Natural killer cell (primary cell): ENCODE measurements at regions not wholly inside any gene's neighbourhood (a gene's known extent, or its start where the extent isn't known, plus 50 kb on each side); places are given as distances from the start of the nearest gene placed in this dataset.
A peak's percentile ranks its signal among the peaks of the same experiment; 100 is the strongest.

Source experiments
- ATAC-seq, 3 donors: fragments of 150-1000 bp in 2 of 3; fragments of 200-7000 bp in 1 of 3; cut with Tn5 transposase; 1 replicate in 1 of 3; 2 replicates in 2 of 3; pipeline ENCODE4 v1.10.0; 2021; ENCODE audit warnings: mild to moderate bottlenecking in 2 of 3, moderate library complexity in 2 of 3
- DNase-seq, 2 donors: peaks; one replicate each; pipeline versions ENCODE4 v3.0.0 to v3.0.0-alpha.2; 2013 to 2021; ENCODE audit warnings: mixed read lengths in 1 of 2
- H3K27ac ChIP-seq: one replicate; pipeline ENCODE4 v1.5.1; 2013; ENCODE audit warnings: mild to moderate bottlenecking, low read length
- H3K27me3 ChIP-seq: one replicate; pipeline ENCODE4 v1.6.1; 2013; ENCODE audit warnings: low read length; ENCODE audit not compliant: control insufficient read depth, insufficient read depth
- H3K36me3 ChIP-seq: one replicate; pipeline ENCODE4 v1.6.1; 2013; ENCODE audit warnings: low read length; ENCODE audit not compliant: control insufficient read depth, insufficient read depth
- H3K4me1 ChIP-seq: one replicate; pipeline ENCODE4 v1.6.1; 2013; ENCODE audit warnings: low read length; ENCODE audit not compliant: control insufficient read depth, insufficient read depth
- H3K4me3 ChIP-seq: one replicate; pipeline ENCODE4 v1.5.1; 2013; ENCODE audit warnings: low read length
- H3K9me3 ChIP-seq: one replicate; pipeline ENCODE4 v1.6.1; 2013; ENCODE audit warnings: low read length; ENCODE audit not compliant: control insufficient read depth, insufficient read depth
- H3K27ac Mint-ChIP-seq, 2 donors: one replicate each; pipeline ENCODE4 v1.8.0; 2022; ENCODE audit warnings: mild to moderate bottlenecking in 2 of 2, mixed read lengths in 2 of 2, moderate library complexity in 1 of 2
- H3K27me3 Mint-ChIP-seq, 2 donors: one replicate each; pipeline ENCODE4 v1.8.0; 2022; ENCODE audit warnings: low read depth in 2 of 2, mixed read lengths in 2 of 2
- H3K36me3 Mint-ChIP-seq: one replicate; pipeline ENCODE4 v1.8.0; 2022; ENCODE audit warnings: mixed read lengths
- H3K4me1 Mint-ChIP-seq, 2 donors: one replicate each; pipeline ENCODE4 v1.8.0; 2022; ENCODE audit warnings: mixed read lengths in 2 of 2
- H3K4me3 Mint-ChIP-seq: one replicate; pipeline ENCODE4 v1.8.0; 2022; ENCODE audit warnings: mild to moderate bottlenecking, moderate library complexity, mixed read lengths
- H3K9me3 Mint-ChIP-seq, 2 donors: one replicate each; pipeline ENCODE4 v1.8.0; 2022; ENCODE audit warnings: mixed read lengths in 2 of 2
- WGBS: methylation state at CpG from one replicate; pipeline ENCODE4 v1.1.7; 2013; ENCODE audit warnings: missing lambda C conversion rate; ENCODE audit not compliant: insufficient coverage; 5-methylcytosine and 5-hydroxymethylcytosine counted together
- intact Hi-C: fragments of 100-400 bp; cut with micrococcal nuclease; formaldehyde crosslinking; loops from one replicate; pipeline ENCODE4 v1.14.2; 2022
- TF ChIP-seq, protein P1 (sequence below): fragments of 200-600 bp; IDR thresholded peaks from one replicate; pipeline ENCODE4 v1.8.0; 2022; ENCODE audit warnings: antibody characterized with exemption

DNA sequence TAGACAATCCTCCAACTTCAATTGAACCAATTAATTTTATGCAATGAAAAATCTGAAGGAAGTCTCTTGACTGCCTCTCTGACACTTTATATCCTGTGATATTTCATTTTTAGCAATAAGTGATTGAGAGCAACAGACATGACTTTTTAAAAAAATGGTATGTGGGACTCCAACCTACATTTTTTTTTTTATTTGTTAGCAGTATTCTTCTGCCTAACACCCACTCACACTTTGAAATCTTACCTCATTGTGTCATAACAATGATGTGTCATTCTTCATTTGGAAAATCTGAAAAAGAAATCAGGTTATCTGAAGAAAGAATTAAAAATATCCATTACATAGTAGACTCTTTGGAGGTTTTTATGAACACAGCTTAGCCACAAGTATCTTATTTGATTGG is 541.3 kb upstream of the KCNMB2 start:
- H3K9me3 Mint-ChIP-seq: peaks cover 4 to 5% of the 10 kb centered on the region in 2 donors

DNA sequence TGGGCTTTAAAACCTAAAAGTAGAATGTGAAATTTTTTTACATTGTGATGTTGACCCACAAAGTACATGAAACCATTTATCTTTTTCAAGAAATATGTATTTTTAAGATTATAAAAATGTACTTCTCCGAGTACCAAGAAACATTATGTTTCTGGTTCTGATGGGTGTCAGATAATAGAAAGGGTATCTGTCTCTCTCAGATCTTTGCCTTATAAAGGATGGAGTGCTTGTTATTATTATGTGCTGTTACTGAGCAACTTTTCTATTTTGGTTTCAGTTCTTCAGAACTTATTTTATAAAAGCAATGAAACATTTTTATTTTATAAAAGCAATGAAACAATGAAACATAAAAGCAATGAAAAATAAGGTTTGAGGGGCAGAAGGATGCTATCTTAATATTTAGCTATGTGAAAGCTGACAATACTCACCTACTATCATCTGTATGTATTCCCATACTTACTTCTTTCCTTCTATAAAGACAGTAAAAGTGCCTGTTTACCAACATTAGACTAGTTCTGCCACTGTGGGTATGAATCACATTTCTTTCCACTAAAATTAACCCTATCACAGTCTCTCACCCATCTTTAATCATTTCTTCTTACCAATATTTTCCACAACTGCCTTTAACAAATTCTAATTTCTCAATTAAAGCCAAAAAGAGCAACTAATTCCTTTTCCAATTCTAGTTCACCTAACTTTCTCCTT is 540.7 kb upstream of the KCNMB2 start:
- no peak for ATAC-seq
- peaks cover 10% of the 10 kb centered on the region for H3K36me3 Mint-ChIP-seq
- no peak overlapping the region for H3K27ac Mint-ChIP-seq
- Histone ChIP-seq H3K4me1 (no peaks in the 10 kb centered on the region), H3K27me3 (no peaks in the 10 kb centered on the region), H3K27ac (no peak overlapping the region), H3K36me3 (no peaks in the 10 kb centered on the region), H3K4me3 (no peak overlapping the region), H3K9me3 (no peaks in the 10 kb centered on the region)
- no peak overlapping the region for H3K4me3 Mint-ChIP-seq
- peaks cover 4 to 5% of the 10 kb centered on the region in 2 donors for H3K9me3 Mint-ChIP-seq
- no peak for DNase-seq
- peaks cover 0 to 4% of the 10 kb centered on the region in 2 donors for H3K4me1 Mint-ChIP-seq
- H3K27me3 Mint-ChIP-seq: no peaks in the 10 kb centered on the region
- TF ChIP-seq, protein P1, sequence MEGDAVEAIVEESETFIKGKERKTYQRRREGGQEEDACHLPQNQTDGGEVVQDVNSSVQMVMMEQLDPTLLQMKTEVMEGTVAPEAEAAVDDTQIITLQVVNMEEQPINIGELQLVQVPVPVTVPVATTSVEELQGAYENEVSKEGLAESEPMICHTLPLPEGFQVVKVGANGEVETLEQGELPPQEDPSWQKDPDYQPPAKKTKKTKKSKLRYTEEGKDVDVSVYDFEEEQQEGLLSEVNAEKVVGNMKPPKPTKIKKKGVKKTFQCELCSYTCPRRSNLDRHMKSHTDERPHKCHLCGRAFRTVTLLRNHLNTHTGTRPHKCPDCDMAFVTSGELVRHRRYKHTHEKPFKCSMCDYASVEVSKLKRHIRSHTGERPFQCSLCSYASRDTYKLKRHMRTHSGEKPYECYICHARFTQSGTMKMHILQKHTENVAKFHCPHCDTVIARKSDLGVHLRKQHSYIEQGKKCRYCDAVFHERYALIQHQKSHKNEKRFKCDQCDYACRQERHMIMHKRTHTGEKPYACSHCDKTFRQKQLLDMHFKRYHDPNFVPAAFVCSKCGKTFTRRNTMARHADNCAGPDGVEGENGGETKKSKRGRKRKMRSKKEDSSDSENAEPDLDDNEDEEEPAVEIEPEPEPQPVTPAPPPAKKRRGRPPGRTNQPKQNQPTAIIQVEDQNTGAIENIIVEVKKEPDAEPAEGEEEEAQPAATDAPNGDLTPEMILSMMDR: no peak
- intact Hi-C loops: no loop called here
- no CpG with 5 or more reads among the region's 1 CpG for WGBS

More for the DNA sequence above, 541.3 kb upstream of the KCNMB2 start:
- TF ChIP-seq, protein P1: no peak
- ATAC-seq (no peak), DNase-seq (no peak)
- Histone ChIP-seq H3K36me3 (no peaks in the 10 kb centered on the region), H3K4me3 (no peak overlapping the region), H3K27ac (no peak overlapping the region), H3K27me3 (no peaks in the 10 kb centered on the region), H3K9me3 (no peaks in the 10 kb centered on the region), H3K4me1 (no peaks in the 10 kb centered on the region)
- intact Hi-C loops: no loop called here
- H3K27me3 Mint-ChIP-seq: no peaks in the 10 kb centered on the region
- no peak overlapping the region for H3K27ac Mint-ChIP-seq
- H3K36me3 Mint-ChIP-seq: peaks cover 9% of the 10 kb centered on the region
- no peak overlapping the region for H3K4me3 Mint-ChIP-seq
- peaks cover 0 to 4% of the 10 kb centered on the region in 2 donors for H3K4me1 Mint-ChIP-seq

DNA sequence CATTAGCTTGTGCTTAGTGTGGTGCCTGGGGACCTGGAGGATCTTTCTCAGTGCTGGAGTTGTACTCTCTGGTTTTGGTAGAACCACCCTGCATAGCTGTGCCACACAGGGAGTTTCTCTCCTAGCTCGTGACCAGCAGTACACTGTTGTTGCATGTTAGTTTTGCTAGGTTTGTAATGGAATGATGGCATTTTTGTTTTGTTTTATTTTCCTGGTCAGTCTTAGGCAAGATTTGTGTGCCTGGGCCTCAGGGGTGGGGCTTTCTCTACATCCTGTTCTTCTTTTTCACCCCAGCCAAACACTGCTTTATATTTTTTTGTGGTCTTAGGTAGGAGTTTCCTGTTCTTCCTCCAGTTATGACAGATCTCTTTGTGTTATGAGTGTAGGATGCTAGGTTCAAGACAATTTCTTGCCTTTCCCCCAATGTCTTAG is 534.5 kb upstream of the KCNMB2 start:
- Histone ChIP-seq H3K36me3 (no peaks in the 10 kb centered on the region), H3K27me3 (no peaks in the 10 kb centered on the region), H3K9me3 (no peaks in the 10 kb centered on the region), H3K4me3 (no peak overlapping the region), H3K27ac (peak overlapping the region; percentile 37), H3K4me1 (peaks cover 8% of the 10 kb centered on the region)
- Mint-ChIP-seq H3K27me3 (no peaks in the 10 kb centered on the region), H3K4me1 (peaks cover 16 to 28% of the 10 kb centered on the region in 2 donors), H3K27ac (peak overlapping the region; percentile 41 to 73), H3K9me3 (peaks cover 4 to 5% of the 10 kb centered on the region in 2 donors), H3K36me3 (peaks cover 10% of the 10 kb centered on the region), H3K4me3 (peak overlapping the region; percentile 62)
- DNase-seq (peak in 1 of 2 donors; percentile 29), ATAC-seq (peak; percentile 40 to 61 (median 54))
- intact Hi-C loops: no loop called here
- TF ChIP-seq, protein P1: no peak
- 75% methylated on average over 1 of the region's 1 CpG for WGBS

DNA sequence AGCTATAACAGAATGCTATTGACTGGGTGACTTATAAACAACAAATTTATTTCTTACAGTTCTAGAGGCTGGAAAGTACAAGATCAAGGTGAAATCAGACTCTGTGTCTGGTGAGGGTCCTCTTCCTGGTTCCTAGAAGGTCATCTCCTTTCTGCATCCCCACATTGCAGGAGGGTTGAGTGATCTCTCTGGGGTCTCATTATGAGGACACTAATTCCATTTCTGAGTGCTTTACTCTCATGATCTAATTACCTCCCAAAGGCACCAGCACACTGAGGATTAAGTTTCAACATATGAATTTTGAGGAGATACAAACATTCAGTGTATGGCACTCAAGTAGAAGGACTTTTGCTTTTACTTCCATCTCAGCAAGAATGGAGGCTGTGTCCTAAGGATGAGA is 534.1 kb upstream of the KCNMB2 start:
- peaks cover 8% of the 10 kb centered on the region for H3K4me1 ChIP-seq
- no peak overlapping the region for H3K4me3 ChIP-seq
- no peaks in the 10 kb centered on the region for H3K27me3 ChIP-seq
- H3K9me3 Mint-ChIP-seq: peaks cover 4 to 5% of the 10 kb centered on the region in 2 donors
- H3K4me3 Mint-ChIP-seq: peak overlapping the region; percentile 62
- H3K36me3 Mint-ChIP-seq: peaks cover 10% of the 10 kb centered on the region
- ATAC-seq: no peak
- H3K9me3 ChIP-seq: no peaks in the 10 kb centered on the region
- H3K4me1 Mint-ChIP-seq: peaks cover 16 to 28% of the 10 kb centered on the region in 2 donors
- DNase-seq: no peak
- no peaks in the 10 kb centered on the region for H3K36me3 ChIP-seq
- peak overlapping the region; percentile 41 to 73 for H3K27ac Mint-ChIP-seq
- TF ChIP-seq, protein P1: no peak
- peak overlapping the region; percentile 12 for H3K27ac ChIP-seq
- intact Hi-C loops: no loop called here
- H3K27me3 Mint-ChIP-seq: no peaks in the 10 kb centered on the region
